ENCODE measurements at regions not wholly inside any gene's neighbourhood (a gene's known extent, or its start where the extent isn't known, plus 50 kb on each side); places are given as distances from the start of the nearest gene placed in this dataset.

GRCh38 chr9:13967438-13967837 lies 346.5 kb downstream of the NFIB start:
- TF ChIP-seq HNF4G (IDR thresholded peaks at IDR 0.05) (no peak), ATF3 (IDR thresholded peaks at IDR 0.05) (no peak), HNF4A (conservative IDR thresholded peaks at IDR 0.05) (no peak), ZBTB33 (IDR thresholded peaks at IDR 0.05) (no peak), NR2F2 (IDR thresholded peaks at IDR 0.05) (no peak), RAD21 (IDR thresholded peaks at IDR 0.05) (no peak), YY1 (IDR thresholded peaks at IDR 0.05) (no peak), GABPA (IDR thresholded peaks at IDR 0.05 in 1 of 2, conservative IDR thresholded peaks at IDR 0.05 in 1 of 2) (no peak), EGR1 (IDR thresholded peaks at IDR 0.05; ENCODE audit: low read depth in 2 of 2) (no peak), REST (IDR thresholded peaks at IDR 0.05) (no peak), MAX (IDR thresholded peaks at IDR 0.05) (no peak), FOXA1 (IDR thresholded peaks at IDR 0.05) (no peak), CTCF (IDR thresholded peaks at IDR 0.05; ENCODE audit: low read depth, low read length, missing input control) (no peak), RXRA (IDR thresholded peaks at IDR 0.05) (no peak), SP1 (IDR thresholded peaks at IDR 0.05) (no peak)

GRCh38 chr9:13967011-13967410 lies 346.9 kb downstream of the NFIB start:
- Histone ChIP-seq H3K4me3 (ENCODE audit: low read depth in 1 of 3, low read length in 3 of 3) (no peak overlapping the region), H3K9me3 (ENCODE audit: control insufficient read depth in 4 of 4, low read length in 3 of 4) (no peaks in the 10 kb centered on the region), H3K4me1 (ENCODE audit: control insufficient read depth in 4 of 4, insufficient read depth in 4 of 4, low read length in 3 of 4) (no peaks in the 10 kb centered on the region), H3K27ac (ENCODE audit: low read depth in 1 of 2, low read length in 2 of 2) (no peak overlapping the region), H3K27me3 (ENCODE audit: control insufficient read depth in 4 of 4, insufficient read depth in 4 of 4, low read length in 3 of 4) (no peaks in the 10 kb centered on the region), H3K9ac (ENCODE audit: low read depth in 1 of 2, low read length in 2 of 2) (no peak overlapping the region), H3K36me3 (ENCODE audit: control insufficient read depth in 4 of 4, insufficient read depth in 3 of 4, low read depth in 1 of 4, low read length in 3 of 4) (no peaks in the 10 kb centered on the region)
- 73% methylated on average over 1 of the region's 1 CpG for WGBS
- no peak for DNase-seq (ENCODE audit: low spot score)
- TF ChIP-seq HNF4G (IDR thresholded peaks at IDR 0.05), result no peak
- TF ChIP-seq GABPA (IDR thresholded peaks at IDR 0.05 in 1 of 2, conservative IDR thresholded peaks at IDR 0.05 in 1 of 2), result no peak
- TF ChIP-seq RXRA (IDR thresholded peaks at IDR 0.05), result no peak
- no peak for TF ChIP-seq RAD21 (IDR thresholded peaks at IDR 0.05)
- TF ChIP-seq JUND (IDR thresholded peaks at IDR 0.05), result no peak
- TF ChIP-seq HNF4A (conservative IDR thresholded peaks at IDR 0.05), result no peak
- no peak for TF ChIP-seq MAX (IDR thresholded peaks at IDR 0.05)
- no peak for TF ChIP-seq NR2F2 (IDR thresholded peaks at IDR 0.05)
- TF ChIP-seq FOXA1 (IDR thresholded peaks at IDR 0.05), result no peak
- no peak for TF ChIP-seq SP1 (IDR thresholded peaks at IDR 0.05)
- no peak for TF ChIP-seq YY1 (IDR thresholded peaks at IDR 0.05)
- TF ChIP-seq ZBTB33 (IDR thresholded peaks at IDR 0.05), result no peak
- TF ChIP-seq REST (IDR thresholded peaks at IDR 0.05), result no peak

More at GRCh38 chr9:13967438-13967837, 346.5 kb downstream of the NFIB start:
- Histone ChIP-seq H3K9me3 (ENCODE audit: control insufficient read depth in 4 of 4, low read length in 3 of 4) (no peaks in the 10 kb centered on the region), H3K9ac (ENCODE audit: low read depth in 1 of 2, low read length in 2 of 2) (no peak overlapping the region), H3K4me3 (ENCODE audit: low read depth in 1 of 3, low read length in 3 of 3) (no peak overlapping the region), H3K27me3 (ENCODE audit: control insufficient read depth in 4 of 4, insufficient read depth in 4 of 4, low read length in 3 of 4) (no peaks in the 10 kb centered on the region), H3K36me3 (ENCODE audit: control insufficient read depth in 4 of 4, insufficient read depth in 3 of 4, low read depth in 1 of 4, low read length in 3 of 4) (no peaks in the 10 kb centered on the region), H3K4me1 (ENCODE audit: control insufficient read depth in 4 of 4, insufficient read depth in 4 of 4, low read length in 3 of 4) (no peaks in the 10 kb centered on the region), H3K27ac (ENCODE audit: low read depth in 1 of 2, low read length in 2 of 2) (no peak overlapping the region)
- no peak for DNase-seq (ENCODE audit: low spot score)
- WGBS, result 68% methylated on average over 4 of the region's 4 CpGs
